ENCODE measurements at regions not wholly inside any gene's neighbourhood (a gene's known extent, or its start where the extent isn't known, plus 50 kb on each side); places are given as distances from the start of the nearest gene placed in this dataset.

DNA sequence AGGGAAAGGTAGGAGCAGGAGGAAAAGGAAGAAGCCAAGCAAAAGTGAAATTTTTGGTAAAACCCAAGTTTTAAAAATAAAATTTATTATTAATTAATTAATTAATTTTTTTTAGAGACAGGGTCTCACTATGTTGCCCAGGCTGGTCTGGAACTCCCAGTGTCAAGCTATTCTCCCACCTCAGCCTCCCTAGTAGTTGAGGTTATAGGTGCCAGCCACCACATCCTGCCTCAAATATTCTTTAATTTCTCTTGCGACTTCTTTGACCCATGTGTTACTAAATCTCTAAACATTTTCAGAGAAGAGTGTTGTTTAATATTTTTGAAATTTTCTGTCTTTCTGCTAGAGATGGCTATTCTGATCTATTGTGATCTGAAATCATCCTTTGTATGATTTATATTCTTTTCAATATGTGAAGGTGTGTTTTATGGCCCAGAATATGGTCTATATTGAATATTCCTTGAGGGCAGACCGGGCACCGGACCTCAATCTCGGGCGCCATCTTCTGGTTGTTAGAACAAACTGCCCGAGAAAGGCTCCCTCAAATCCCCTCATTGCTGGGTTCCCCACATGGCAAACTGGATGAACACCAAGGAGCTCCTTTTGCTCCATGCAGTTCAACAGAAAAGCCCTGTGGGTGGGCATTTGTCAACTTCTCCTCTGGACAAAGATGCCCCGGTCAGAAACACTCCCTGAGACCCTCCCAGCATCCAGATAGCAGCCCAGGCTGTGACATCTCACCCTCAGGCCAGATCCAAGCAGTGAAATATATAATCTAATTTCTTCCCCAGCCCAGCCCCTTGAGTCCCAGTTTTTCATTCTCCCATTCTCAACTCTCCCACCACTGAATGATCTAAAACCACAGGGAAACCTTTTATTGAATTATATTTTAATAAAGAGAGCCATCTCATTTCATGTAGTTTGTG is 110.5 kb downstream of the ASCL4 start:
- DNase-seq, result peak; percentile 76
- in situ Hi-C loops (cut with MboI; ENCODE audit: low pct_unique_long_range_greater_than_20kb, low sequenced_read_pairs), result loop anchor here (25.0 kb wide), 2 partner anchors 123 to 198 kb away; partner anchors contain the start of genes ASCL4, PRDM4 and PWP1

DNA sequence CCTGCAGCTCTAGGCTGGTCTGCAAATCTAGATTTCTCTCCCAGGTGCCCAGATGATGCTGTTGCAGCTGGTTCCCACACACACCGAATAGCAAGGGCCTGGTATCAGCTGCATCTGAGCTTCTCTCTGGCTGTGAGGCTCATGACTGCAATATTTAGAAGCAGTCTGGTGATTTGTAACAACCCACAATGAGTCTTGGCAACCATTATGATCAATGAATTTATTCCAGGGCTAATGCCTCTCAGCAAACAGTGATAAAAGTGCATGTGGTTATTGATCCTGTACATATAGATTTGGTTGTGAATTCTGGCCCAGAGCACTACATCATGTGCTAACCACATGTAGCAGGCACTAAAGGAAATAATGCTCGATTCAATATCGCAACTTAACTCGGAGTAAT is 114.3 kb downstream of the ASCL4 start:
- no peak for DNase-seq
- in situ Hi-C loops (cut with MboI; ENCODE audit: low pct_unique_long_range_greater_than_20kb, low sequenced_read_pairs), result loop anchor here (25.0 kb wide), 2 partner anchors 126 to 201 kb away; partner anchors contain the start of genes ASCL4, PRDM4 and PWP1

DNA sequence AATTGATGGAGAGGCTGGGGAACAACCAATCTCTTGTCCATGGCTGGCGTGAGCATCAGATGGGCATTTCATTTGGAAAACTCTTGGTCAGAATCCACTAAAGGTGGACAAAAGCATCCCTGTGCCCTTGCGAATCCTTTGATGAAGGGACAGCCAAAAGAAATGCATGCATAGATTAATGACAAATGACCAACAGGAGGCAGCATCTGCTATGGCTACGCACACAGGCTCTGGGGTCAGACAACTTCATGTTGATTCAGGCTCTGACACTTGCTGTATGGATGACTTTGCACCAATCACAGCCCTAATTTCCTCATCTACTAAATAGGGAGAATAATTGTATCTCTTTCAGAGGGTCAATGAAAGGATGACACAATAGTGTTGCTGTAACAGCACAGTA is 117.5 kb downstream of the ASCL4 start:
- DNase-seq, result peak; percentile 26

DNA sequence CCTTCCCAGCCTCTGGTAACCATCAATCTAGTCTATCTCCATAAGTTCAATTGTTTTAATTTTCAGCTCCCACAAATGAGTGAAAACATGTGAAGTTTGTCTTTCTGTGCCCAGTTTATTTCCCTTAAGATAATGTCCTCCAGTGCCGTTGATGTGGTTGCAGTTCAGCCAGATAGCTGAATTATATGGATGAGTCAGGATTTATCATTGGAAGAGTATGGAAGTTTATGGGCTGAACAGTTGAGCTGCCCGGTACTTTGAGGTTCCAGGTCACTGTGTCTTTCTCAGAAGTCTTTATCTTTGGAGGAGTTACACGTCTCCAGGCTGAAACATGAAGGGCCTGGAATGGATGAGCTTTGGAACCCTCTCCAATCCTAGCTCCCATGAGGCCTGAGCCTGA is 120.1 kb downstream of the ASCL4 start:
- DNase-seq, result no peak
- in situ Hi-C loops (cut with MboI; ENCODE audit: low pct_unique_long_range_greater_than_20kb, low sequenced_read_pairs), result loop anchor here (25.0 kb wide), 2 partner anchors 132 to 207 kb away; partner anchors contain the start of genes ASCL4, PRDM4 and PWP1

More for the DNA sequence above, 117.5 kb downstream of the ASCL4 start:
- in situ Hi-C loops (cut with MboI; ENCODE audit: low pct_unique_long_range_greater_than_20kb, low sequenced_read_pairs), result loop anchor here (25.0 kb wide), 2 partner anchors 130 to 205 kb away; partner anchors contain the start of genes ASCL4, PRDM4 and PWP1

DNA sequence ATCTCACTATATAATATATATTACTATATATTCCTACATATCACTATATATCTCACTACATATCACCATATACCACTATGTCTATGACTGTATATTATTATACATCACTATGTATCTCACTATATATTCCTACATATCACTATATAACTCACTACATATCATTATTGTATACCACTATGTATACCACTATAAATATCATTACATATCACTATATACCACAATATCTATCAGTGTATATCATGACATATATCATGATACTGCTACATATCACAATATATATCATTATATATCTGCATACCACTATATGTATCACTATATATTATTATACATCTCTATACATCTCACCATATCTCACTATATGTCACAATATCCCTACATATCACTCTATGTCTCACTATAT is 121.5 kb downstream of the ASCL4 start:
- DNase-seq, result no peak
- in situ Hi-C loops (cut with MboI; ENCODE audit: low pct_unique_long_range_greater_than_20kb, low sequenced_read_pairs), result loop anchor here (25.0 kb wide), 2 partner anchors 134 to 209 kb away; partner anchors contain the start of genes ASCL4, PRDM4 and PWP1

DNA sequence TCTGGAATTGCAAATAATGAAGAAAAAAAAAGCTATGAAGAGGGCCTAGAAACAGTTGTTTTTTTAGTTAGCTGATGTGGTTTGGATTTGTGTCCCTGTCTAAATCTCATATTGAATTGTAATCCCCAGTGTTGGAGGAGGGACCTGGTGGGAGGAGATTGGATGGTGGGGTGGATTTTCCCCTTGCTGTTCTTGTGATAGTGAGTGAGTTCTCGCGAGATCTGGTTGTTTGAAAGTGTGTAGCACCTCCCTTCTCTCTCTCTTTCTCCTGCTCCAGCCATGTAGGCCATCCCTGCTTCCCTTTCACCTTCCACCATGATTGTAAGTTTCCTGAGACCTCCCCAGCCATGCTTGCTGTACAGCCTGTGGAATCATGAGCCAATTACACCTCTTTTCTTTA is 126.1 kb downstream of the ASCL4 start:
- DNase-seq, result no peak
- in situ Hi-C loops (cut with MboI; ENCODE audit: low pct_unique_long_range_greater_than_20kb, low sequenced_read_pairs), result no loop called here

DNA sequence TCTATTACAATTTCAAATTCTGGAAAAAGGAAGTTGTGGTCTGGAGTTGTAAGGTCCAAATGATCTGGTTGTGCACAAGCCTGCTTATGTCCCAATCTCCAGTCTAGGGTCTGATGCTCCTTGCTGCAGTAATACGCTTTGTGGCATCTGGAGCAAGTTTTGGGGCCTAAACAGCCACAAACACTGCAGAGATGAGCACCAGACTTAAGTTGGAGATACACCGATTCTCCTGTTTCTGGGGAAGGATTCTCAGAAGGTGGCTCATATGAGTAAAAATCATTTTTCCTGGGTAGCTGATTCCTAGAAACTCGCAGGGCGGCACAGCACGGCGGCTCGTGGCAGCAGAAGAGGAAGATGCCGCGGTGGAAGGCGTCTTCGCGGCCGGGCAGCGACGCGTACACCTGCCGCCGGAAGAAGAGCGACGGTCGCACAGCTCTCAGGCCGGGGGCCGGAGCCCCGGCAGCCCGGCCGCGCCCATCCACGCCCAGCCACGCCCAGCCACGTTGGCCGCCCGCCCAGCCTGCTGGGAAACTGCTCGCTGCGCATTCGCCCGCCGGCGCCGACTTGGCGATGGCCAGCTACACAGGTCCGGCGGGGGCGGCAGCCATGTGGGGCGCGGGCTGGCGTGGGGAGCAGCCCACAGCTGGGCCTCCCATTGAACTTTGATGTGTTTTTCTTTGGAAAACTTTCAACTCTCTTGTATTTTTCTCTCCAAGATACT is 129.0 kb downstream of the ASCL4 start:
- in situ Hi-C loops (cut with MboI; ENCODE audit: low pct_unique_long_range_greater_than_20kb, low sequenced_read_pairs), result no loop called here

DNA sequence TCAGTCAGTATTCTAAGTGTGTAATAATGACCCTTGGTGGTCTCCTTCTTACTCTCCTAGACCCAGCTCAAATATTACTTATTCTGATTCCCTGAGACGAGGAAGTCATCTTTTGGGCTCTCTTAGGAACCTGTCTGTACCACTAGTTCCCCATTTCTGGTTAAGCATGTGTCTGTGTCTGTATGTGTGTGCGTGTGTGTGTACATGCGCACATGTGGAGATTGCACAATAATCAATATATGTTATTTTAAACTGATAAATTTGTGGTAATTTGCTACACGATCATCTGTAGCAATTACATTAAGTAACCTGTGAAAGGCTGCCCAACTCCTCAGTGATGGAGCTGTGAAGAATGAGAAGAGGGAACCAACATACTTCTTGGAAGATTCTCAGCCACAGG is 132.2 kb downstream of the ASCL4 start:
- in situ Hi-C loops (cut with MboI; ENCODE audit: low pct_unique_long_range_greater_than_20kb, low sequenced_read_pairs), result no loop called here
- peak; percentile 15 for DNase-seq

More for the DNA sequence above, 129.0 kb downstream of the ASCL4 start:
- peak; percentile 79 for DNase-seq

DNA sequence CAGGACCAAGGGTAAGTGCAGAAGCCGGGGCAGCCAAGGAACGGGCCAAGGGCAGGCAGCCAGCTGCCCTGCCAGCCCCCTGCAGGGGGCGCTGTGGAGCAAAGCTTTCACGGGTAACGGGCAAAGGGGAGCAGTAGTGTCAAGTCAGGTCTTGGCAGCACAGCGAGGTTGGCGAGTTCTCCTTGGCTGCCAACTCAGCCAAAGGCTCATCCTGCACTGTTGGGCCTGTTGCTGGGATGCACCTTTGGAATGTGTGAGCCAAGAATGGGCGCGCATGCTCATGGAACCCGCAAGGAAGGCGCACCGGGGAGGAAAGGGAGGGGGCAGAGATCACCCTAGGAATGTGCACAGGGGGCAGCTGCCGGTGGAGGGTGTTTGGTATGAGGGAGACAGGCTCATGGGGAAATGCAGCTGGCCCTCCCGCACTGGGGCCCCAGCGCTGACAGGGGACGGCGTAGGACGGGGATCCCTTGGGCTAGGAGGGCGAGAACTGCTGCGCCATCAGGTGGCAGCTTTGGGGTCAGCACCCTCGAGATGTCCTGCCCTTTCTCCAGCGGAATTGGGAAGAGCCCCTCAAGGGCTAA is 138.0 kb downstream of the ASCL4 start:
- in situ Hi-C loops (cut with MboI; ENCODE audit: low pct_unique_long_range_greater_than_20kb, low sequenced_read_pairs), result no loop called here
- DNase-seq, result peak; percentile 65

DNA sequence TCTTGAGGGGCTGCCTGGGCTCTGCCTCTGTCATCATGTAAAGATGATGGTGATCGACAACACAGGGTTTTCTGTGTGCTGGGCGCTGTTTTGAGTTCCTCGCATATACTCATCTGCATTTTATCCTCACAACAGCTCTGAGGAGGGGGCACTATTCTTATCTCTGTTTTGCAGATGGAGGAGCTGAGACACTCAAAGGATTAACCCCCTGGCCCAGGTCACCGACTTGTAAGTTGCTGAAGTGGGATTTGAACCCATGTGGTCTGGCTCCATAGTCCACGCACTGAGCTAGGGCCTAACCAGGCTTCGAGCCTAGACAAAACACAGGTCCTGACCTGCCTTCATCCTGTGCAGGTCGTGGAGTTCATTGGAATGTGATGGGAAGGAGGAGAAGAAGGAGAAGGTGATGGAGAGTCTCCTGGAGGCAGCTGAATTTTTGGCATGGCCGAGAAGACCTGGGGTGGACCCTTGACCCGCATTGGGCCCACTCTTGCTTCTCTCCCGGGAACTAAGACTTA is 140.0 kb downstream of the ASCL4 start:
- in situ Hi-C loops (cut with MboI; ENCODE audit: low pct_unique_long_range_greater_than_20kb, low sequenced_read_pairs), result no loop called here

DNA sequence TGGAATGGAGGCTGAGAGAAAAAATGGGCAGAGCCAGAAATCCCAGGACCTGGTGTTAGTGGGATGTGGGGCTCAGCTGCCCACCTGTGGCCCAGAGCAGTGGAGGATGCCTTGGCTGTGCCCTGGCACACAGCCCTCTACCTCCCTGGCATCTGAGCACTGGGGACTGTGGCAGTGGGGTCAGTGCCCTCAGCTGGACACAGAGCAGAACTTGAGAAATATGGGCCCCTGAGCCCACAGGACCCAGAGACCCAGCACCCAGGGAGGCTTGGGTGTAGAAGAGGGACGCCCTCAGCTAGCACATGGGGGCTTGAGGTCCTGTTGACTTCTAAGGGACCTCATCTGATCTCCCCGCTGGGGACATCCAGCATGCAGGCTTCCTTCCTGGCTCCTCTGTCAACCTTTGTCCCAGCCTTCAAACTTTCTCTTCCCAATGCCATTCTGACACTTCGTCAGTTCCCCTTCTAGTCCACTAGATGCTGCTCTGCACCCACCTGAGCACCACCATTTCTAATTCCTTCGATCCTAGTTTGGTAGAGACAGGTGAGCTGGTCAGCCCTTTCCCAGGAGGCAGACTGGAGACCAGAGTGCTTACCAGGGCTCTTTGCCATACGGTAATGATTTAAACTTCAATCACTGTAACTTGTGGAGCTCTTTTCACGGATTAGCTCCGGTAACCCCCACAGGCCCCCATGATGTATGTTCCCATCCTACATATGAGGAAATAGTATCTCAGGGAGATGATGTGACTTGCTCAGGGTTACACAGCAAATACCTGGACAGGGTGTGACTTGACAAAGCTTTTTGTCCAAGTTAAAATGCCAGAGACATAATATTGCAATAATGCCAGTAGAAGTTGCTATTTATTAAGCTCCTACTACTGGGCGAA is 143.7 kb downstream of the ASCL4 start:
- in situ Hi-C loops (cut with MboI; ENCODE audit: low pct_unique_long_range_greater_than_20kb, low sequenced_read_pairs), result no loop called here
- peak; percentile 18 for DNase-seq

More for the DNA sequence above, 140.0 kb downstream of the ASCL4 start:
- DNase-seq, result no peak

DNA sequence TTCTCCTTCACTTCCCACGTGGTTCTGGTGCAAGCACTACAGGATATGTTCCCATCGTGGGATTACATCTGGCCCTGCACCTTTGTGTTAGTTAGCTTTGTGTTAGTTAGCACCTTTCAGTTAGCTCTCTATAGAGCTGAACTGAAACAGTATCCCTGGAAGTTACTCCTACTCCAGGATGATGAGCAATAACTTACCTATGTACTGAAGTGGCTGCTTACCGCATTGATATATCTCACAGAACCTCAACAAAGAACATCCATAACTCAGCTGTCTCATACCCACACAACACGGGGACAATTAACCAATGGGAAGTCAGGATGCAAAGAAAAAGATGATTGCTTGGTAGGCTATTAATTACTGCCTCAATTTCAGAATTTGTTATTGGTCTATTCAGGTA is 146.6 kb downstream of the ASCL4 start:
- in situ Hi-C loops (cut with MboI; ENCODE audit: low pct_unique_long_range_greater_than_20kb, low sequenced_read_pairs), result no loop called here
- no peak for DNase-seq

DNA sequence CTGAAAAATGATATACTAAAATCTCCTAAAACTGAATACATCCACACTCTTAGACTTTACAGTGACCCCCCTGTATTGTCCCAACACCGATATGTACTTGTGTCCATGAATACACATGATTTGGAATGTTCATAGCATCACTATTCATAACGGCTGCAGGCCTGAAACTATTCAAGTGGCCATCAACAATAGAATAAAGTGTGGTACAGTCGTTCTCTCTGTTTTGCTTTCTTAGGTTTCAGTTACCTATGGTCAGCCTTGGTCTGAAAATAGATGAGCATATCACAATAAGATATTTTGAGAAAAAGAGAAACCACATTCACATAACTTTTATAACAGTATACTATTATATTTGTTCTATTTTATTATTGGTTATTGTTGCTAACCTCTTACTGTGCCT is 150.6 kb downstream of the ASCL4 start:
- DNase-seq, result no peak
- in situ Hi-C loops (cut with MboI; ENCODE audit: low pct_unique_long_range_greater_than_20kb, low sequenced_read_pairs), result no loop called here

DNA sequence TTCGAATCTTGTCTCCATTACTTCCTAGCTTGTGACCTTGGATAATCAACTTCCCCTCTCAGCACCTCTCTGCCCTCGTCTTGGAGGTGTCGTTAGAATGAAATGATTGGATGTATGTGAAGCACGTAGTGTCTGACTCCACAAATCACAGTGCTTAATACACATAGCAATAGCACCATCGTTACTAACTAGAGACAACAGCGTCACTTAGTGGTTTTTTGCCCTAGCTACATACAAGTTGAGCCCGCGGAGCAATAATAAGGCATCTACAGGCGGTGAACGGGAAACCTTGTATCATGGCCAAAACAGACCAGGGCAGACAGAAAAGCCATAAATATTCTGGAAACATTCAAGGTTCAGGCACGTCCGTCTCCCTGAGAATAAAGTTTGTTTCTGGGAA is 154.9 kb downstream of the ASCL4 start:
- in situ Hi-C loops (cut with MboI; ENCODE audit: low pct_unique_long_range_greater_than_20kb, low sequenced_read_pairs), result no loop called here
- DNase-seq, result peak; percentile 55

DNA sequence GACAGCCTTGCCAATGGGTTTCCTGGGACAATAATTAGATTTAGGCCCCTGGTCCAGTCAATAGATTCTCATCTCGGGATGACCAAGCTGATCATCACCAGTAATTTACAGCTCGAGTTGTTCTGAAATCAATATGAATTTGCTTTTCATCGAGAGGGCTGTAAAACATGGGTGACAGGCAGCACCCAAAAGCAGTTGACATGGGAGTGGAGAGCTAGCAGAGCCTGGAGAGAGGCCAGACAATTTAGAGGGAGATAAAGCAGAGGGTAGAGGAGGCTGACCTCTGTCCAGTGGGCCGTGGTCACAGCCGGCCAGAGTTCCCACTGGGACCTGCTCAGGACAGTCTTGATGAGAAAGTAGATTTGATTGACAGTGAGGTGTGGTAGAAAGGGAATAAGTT is 157.3 kb downstream of the ASCL4 start:
- DNase-seq, result no peak
- in situ Hi-C loops (cut with MboI; ENCODE audit: low pct_unique_long_range_greater_than_20kb, low sequenced_read_pairs), result no loop called here

DNA sequence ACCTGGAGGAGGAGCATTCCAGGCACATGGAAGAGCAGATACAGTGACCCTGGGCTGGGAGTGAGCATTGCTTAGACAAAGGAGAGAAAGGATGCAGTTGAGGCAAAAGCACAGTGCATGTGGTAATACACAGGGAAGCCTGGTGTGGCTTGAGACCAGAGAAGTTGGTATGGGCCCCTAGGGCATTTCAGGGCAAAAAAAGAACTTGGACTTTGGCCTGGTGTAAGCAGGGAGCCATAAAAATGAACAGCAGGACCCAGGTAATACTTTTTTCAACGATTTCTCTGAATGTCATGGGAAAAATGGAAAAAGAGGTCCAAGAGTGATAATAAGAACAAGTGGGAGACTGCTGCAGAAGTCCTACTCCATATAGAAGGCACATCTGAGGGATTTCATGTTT is 163.9 kb downstream of the ASCL4 start:
- DNase-seq, result no peak
- in situ Hi-C loops (cut with MboI; ENCODE audit: low pct_unique_long_range_greater_than_20kb, low sequenced_read_pairs), result no loop called here

DNA sequence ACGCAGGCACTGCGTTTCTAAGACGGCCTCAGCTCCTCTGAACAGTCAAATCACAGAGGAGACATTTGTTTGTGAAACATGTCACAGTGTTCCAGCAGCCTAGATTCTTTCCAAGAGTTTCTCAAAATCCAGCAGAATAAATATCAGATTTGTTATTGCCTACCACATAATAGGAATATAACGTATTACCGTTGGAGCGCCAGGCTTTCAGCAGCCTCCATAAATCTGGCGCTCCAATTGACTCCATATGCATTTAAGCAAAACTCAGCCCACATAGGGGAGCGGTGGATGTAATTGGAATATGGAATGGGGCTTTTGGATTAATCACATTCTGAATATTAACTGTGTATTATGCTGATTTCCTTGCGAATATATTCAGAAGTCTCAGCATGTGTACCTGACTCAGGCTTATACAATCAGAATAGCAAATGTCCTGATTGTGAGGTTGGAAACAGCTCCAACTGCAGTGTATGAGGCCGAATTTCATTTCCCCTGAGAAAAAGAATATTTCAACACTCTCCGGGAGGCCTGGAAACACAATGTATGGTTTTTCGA is 174.0 kb downstream of the ASCL4 start:
- in situ Hi-C loops (cut with MboI; ENCODE audit: low pct_unique_long_range_greater_than_20kb, low sequenced_read_pairs), result no loop called here

DNA sequence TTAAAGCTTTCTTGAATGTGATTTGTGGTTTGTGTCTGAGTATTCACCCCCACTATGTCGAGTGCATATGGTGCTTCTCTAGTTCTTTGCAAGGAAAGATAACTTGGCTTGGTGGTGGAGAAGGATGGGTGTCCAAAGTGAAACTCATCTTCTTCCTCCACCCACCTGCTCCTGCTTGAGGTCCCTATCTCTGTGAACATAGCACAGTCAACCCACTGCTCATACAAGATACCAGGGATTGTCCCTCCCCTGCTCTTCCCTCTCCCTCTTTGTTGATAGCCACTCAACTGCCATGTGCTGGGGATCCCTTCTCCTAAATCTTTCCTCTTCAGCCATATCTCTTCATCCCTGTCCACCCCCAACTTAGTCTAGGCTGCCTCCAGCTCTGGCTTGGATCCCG is 176.5 kb downstream of the ASCL4 start:
- in situ Hi-C loops (cut with MboI; ENCODE audit: low pct_unique_long_range_greater_than_20kb, low sequenced_read_pairs), result no loop called here
- DNase-seq, result no peak

More for the DNA sequence above, 174.0 kb downstream of the ASCL4 start:
- DNase-seq, result no peak
